HG03439 (cell line): ENCODE measurements at regions not wholly inside any gene's neighbourhood (a gene's known extent, or its start where the extent isn't known, plus 50 kb on each side); places are given as distances from the start of the nearest gene placed in this dataset.
"Not testable (repeated sequence)": the region's sequence is repeated elsewhere in the genome, so short reads cannot be mapped to it uniquely, and the experiment has no call there.

Experiments
- ATAC-seq: cut with Tn5 transposase; IDR thresholded peaks from one replicate; pipeline ENCODE4 v1.9.1; 2021; ENCODE audit warnings: mild to moderate bottlenecking, moderate library complexity; ENCODE audit not compliant: unreplicated experiment

- no peak for ATAC-seq
Observed at GRCh38 chr13:79998381-79998880, 342.5 kb downstream of the SPRY2 start.

GRCh38 chr13:79997244-79997643 lies 343.7 kb downstream of the SPRY2 start:
- no peak for ATAC-seq

DNA sequence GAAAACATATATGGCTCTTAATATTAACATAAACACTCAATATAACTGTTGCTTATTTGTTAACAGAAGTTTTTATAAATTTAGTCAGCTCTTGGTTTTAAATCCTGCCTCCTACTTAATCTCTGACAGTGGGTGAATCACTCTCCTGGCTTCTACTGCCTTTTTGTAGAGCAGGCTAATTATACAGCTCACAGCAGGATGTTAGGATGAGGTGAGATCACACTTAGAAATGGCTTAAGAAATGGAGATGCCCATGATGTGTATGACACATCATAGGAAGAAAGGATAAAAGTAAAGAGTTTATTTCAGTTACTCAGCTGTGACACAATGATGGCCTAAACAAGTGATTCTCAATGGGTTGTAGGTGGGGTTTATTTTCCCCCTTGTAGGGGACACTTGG lies 345.6 kb downstream of the SPRY2 start:
- ATAC-seq: no peak

DNA sequence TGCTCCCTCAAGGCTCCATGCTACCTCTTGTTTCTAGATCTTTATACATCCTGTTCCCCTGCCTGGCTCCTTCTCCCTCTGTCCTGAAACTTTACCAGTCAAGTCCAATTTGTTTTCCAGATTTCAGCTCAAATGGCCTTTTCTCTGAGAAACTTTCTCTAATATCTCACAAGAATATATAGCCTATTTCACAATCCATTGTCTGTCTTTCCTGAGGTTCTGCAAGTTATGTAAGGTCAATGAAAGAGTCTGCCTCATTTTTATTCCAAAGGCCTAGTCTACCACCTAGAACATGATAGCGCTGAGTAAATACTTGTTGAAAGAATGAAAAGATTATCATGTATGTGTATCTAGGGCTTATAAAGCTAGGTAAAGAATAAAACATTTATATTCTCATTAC lies 348.8 kb downstream of the SPRY2 start:
- ATAC-seq: no peak

GRCh38 chr13:79990048-79990447 lies 350.9 kb downstream of the SPRY2 start:
- no peak for ATAC-seq

- ATAC-seq: no peak
Observed at GRCh38 chr13:79989217-79989661, 351.7 kb downstream of the SPRY2 start.

- no peak for ATAC-seq
Observed at GRCh38 chr13:79988573-79988972, 352.4 kb downstream of the SPRY2 start.

DNA sequence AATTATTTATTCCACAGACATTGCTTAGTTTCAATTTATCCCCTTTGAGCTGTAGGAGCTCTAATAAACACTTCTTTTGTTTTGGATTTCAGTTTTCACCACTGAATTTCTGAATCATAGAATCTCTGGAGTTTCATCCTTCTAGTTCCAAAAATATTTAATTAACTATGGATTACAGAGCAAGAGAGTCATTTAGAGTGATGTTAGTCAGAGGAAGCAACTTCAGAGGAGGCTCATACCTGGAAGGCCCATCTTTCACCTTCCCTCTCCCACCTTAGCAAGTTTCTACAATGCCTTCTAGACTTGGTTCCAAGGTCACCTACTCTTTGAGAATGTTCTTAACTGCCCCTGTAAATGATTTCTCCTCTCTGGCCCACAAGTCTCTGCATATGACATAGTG lies 353.2 kb downstream of the SPRY2 start:
- no peak for ATAC-seq

- ATAC-seq: no peak
Observed at GRCh38 chr13:79987323-79987722, 353.6 kb downstream of the SPRY2 start.

DNA sequence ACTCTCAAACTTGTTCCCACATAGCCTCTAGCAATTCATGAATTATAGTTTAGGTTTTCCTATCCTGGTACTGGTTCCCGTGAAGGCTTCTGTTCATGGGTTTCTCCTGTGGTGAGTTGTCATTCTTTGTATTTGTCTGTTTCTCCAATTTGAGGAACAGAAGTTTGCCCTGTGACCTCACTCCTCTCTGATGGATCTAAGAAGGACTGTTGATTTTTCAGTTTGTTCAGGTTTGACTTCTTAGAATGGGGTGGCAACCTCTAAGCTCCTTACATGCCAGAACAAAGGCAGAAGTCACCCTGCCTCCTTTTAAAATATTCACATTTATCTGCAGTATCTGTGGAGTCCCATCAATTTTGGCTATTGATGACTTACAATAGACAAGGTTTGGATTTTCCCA lies 354.0 kb downstream of the SPRY2 start:
- ATAC-seq: no peak

DNA sequence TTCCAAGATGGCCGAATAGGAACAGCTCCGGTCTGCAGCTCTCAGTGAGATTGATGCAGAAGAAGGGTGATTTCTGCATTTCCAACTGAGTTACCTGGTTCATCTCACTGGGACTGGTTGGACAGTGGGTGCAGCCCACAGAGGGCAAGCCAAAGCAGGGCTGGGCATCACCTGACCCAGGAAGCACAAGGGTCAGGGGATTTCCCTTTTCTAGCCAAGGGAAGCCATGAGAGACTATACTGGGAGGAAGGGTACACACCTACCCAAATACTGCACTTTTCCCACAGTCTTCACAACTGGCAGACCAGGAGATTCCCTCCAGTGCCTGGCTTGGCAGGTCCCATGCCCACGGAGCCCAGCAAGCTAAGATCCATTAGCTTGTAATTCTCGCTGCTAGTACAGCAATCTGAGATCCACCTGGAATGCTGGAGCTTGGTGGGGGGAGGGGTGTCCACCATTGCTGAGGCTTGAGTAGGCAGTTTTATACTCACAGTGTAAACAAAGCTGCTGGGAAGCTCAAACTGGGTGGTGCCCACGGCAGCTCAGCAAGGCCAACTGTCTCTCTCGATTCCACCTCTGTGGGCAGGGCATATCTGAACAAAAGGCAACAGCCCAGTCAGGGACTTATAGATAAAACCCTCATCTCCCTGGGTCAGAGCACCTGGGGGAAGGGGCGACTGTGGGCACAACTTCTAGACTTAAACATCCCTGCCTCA lies 365.8 kb downstream of the SPRY2 start:
- ATAC-seq: not testable (repeated sequence)

- ATAC-seq: no peak
Observed at GRCh38 chr13:79973533-79973963, 367.4 kb downstream of the SPRY2 start.

DNA sequence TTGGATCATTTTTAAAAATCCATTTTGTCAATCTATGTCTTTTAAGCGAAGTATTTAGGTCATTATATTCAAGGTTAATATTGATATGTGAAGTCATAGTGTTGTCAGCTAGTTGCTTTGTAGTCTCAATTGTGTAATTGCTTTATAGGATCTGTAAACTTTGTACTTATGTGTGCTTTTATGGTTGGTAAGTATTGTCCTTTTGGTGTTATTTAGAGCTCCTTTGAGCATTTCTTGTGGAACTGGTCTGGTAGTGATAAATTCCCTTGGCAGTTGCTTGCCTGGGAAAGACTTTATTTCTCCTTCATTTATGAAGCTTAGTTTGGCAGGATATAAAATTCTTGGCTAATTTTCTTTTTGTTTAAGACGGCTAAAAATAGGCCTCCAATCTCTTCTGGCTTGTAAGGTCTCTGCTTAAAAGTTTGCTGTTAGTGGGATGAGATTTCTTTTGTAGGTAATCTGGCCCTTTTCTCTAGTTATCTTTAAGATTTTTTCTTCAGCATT lies 368.8 kb downstream of the SPRY2 start:
- ATAC-seq: no peak

DNA sequence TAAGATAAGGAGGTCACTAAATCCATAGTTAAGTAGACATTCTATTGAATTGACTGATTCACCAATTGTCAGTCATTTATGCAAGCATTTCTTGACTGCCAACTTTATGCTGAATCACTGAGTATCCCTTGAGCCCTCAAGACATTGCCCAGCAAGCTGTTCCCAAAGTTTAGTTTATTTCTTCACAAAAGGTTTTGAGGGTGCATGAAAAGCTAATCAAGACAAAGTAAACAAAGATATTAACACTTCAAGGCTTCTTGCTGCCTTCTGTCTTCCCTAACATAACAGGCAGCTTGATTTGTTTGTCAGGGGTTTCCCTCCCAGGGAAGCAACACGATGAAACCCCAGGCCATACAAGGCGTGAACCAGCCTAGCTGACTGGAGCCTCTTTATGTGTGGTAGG lies 374.4 kb downstream of the SPRY2 start:
- no peak for ATAC-seq

DNA sequence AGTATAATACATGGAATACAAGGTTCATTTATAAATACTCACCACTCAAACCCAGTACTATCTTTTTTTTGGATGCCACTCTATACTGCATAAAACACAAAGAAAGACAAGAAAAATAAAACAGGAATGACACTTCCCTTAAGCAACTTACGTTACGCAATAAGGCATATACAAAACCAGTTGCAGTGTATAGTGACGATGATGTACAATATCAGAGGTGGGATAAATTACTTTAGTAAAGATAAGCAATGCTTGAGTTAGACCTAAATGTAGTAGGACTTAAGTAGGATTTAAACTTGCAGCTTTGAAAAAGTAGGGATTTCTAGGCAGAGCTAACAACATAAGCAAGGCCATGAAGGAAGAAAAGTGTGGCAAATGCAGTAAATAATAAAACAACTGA lies 374.9 kb downstream of the SPRY2 start:
- ATAC-seq: no peak

DNA sequence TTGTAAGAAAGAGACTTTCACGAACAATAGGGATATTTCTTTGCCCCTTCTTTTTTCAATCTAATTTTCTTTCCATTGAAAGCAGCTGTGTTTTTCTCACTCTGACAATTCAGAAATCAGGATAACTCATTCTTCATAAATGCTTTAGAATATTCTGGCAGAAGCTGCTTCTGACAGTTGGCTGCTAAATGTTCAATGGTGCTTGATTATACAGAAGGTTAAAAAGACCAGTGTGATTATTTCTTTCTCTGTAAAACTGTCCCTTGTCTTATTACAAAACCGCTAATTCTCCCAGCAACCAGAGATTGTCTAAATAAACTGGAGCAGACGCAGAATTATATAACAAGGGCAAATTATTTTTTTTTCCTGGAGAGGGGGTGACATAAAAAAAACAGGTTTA lies 394.4 kb downstream of the SPRY2 start:
- ATAC-seq: no peak

- ATAC-seq: no peak
Observed at GRCh38 chr13:79943346-79944023, 397.4 kb downstream of the SPRY2 start.

- no peak for ATAC-seq
Observed at GRCh38 chr13:79941752-79942151, 399.2 kb downstream of the SPRY2 start.

- no peak for ATAC-seq
Observed at GRCh38 chr13:79939689-79940088, 401.2 kb downstream of the SPRY2 start.

- ATAC-seq: no peak
Observed at GRCh38 chr13:79937771-79938216, 403.1 kb downstream of the SPRY2 start.

GRCh38 chr13:79937311-79937710 lies 403.6 kb downstream of the SPRY2 start:
- no peak for ATAC-seq
